HCT116 (cell line): ENCODE measurements at regions not wholly inside any gene's neighbourhood (a gene's known extent, or its start where the extent isn't known, plus 50 kb on each side); places are given as distances from the start of the nearest gene placed in this dataset.

Experiments used
- ATAC-seq: fragments of 200-7000 bp; cut with Tn5 transposase; 2 replicates; pipeline ENCODE4 v1.9.1; 2020; ENCODE audit warnings: mild to moderate bottlenecking, moderate library complexity
- BruUV-seq: library from RNA; stranded (reverse); fragments of 400-500 nt; replicated peaks from 2 replicates; lab custom pipeline; 2021; lab: Mats Ljungman, UMichigan
- CTCF ChIA-PET: fragments of 300-600 bp; sonication (Branson Sonifier 250); formaldehyde crosslinking; loops from one replicate; lab custom pipeline; 2021; ENCODE audit warnings: antibody characterized with exemption; lab: Charles Lee
- POLR2A ChIA-PET: fragments of 300-600, 350-600 bp; sonication (Branson Sonifier 250); formaldehyde crosslinking; loops from one replicate; lab custom pipeline; 2021; ENCODE audit warnings: antibody characterized with exemption; lab: Charles Lee
- RAD21 ChIA-PET, 2 experiments: fragments of 300-600 bp; sonication (Branson Sonifier 250); formaldehyde crosslinking; loops; one replicate each; lab custom pipeline; 2023; ENCODE audit warnings: low total read pairs in 2 of 2; ENCODE audit not compliant: uncharacterized antibody in 2 of 2, unreplicated experiment in 2 of 2, low non-redundant PET in 1 of 2; lab: Charles Lee
- DNase-seq: peaks from one replicate; pipeline ENCODE4 v3.0.0-alpha.2; 2010; ENCODE audit warnings: low read depth, low spot score
- H2AFZ ChIP-seq: fragments of 200-600 bp; shearing (Covaris generic), sonication (generic); 2 replicates; pipeline ENCODE4 v1.6.1; 2017; ENCODE audit warnings: low read depth, mixed run types, mixed read lengths, antibody characterized with exemption, low read length; ENCODE audit not compliant: poor library complexity, severe bottlenecking
- H3K27ac ChIP-seq: 2 replicates; pipeline ENCODE4 v1.5.1; 2012; ENCODE audit warnings: low read depth, low read length
- H3K27me3 ChIP-seq: fragments of 200-600 bp; sonication (generic); 2 replicates; pipeline ENCODE4 v1.6.1; 2016; ENCODE audit warnings: mixed run types, low read length, mixed read lengths; ENCODE audit not compliant: insufficient read depth
- H3K36me3 ChIP-seq, 2 experiments: fragments of 200-500 bp in 1 of 2; fragments of 200-600 bp in 1 of 2; sonication (Bioruptor generic) in 1 of 2; sonication (generic) in 1 of 2; 2 replicates each; pipeline versions ENCODE4 v1.5.1 to v1.6.1; 2014 to 2016; ENCODE audit warnings: low read length in 2 of 2, inconsistent platforms in 1 of 2, mixed read lengths in 1 of 2, mixed run types in 1 of 2; ENCODE audit not compliant: insufficient read depth in 2 of 2, control insufficient read depth in 1 of 2
- H3K4me1 ChIP-seq, 2 experiments: fragments of 200-600 bp in 1 of 2; sonication (generic) in 1 of 2; 2 replicates each; pipeline versions ENCODE4 v1.5.1 to v1.6.1; 2012 to 2017; ENCODE audit warnings: low read length in 2 of 2, inconsistent platforms in 1 of 2, mild to moderate bottlenecking in 1 of 2, mixed read lengths in 1 of 2, mixed run types in 1 of 2, moderate library complexity in 1 of 2; ENCODE audit not compliant: insufficient read depth in 2 of 2, control insufficient read depth in 1 of 2
- H3K4me2 ChIP-seq: fragments of 200-600 bp; sonication (generic); 2 replicates; pipeline ENCODE4 v1.6.1; 2017; ENCODE audit warnings: mixed run types, low read length, mixed read lengths
- H3K4me3 ChIP-seq, 2 experiments: fragments of 200-600 bp in 1 of 2; sonication (generic) in 1 of 2; replicated peaks in 1 of 2; 2 replicates each; pipeline ENCODE4 v1.5.1; 2011 to 2016; ENCODE audit warnings: low read length in 2 of 2, control low read depth in 1 of 2, low read depth in 1 of 2, mild to moderate bottlenecking in 1 of 2, mixed read lengths in 1 of 2, mixed run types in 1 of 2
- H3K79me2 ChIP-seq: fragments of 200-600 bp; sonication (generic); 2 replicates; pipeline ENCODE4 v1.6.1; 2017; ENCODE audit warnings: mild to moderate bottlenecking, mixed run types, low read length, moderate library complexity, mixed read lengths; ENCODE audit not compliant: insufficient read depth
- H3K9ac ChIP-seq: fragments of 200-600 bp; sonication (generic); 2 replicates; pipeline ENCODE4 v1.6.1; 2016; ENCODE audit warnings: low read length, mixed read lengths
- H3K9me2 ChIP-seq: fragments of 200-600 bp; sonication (generic), shearing (Covaris generic); 2 replicates; pipeline ENCODE4 v1.6.1; 2017; ENCODE audit warnings: mixed run types, mild to moderate bottlenecking, moderate library complexity; ENCODE audit not compliant: insufficient read depth
- H3K9me3 ChIP-seq, 2 experiments: fragments of 200-500 bp in 1 of 2; fragments of 200-600 bp in 1 of 2; sonication (Bioruptor generic) in 1 of 2; sonication (generic) in 1 of 2; 2 replicates each; pipeline ENCODE4 v1.6.1; 2014 to 2017; ENCODE audit warnings: low read length in 2 of 2, mixed read lengths in 2 of 2, inconsistent platforms in 1 of 2, low read depth in 1 of 2, mild to moderate bottlenecking in 1 of 2, mixed run types in 1 of 2, moderate library complexity in 1 of 2; ENCODE audit not compliant: control insufficient read depth in 1 of 2, insufficient read depth in 1 of 2
- H4K20me1 ChIP-seq: fragments of 200-600 bp; sonication (generic), shearing (Covaris generic); 2 replicates; pipeline ENCODE4 v1.6.1; 2017; ENCODE audit warnings: mixed run types, mild to moderate bottlenecking, moderate library complexity; ENCODE audit not compliant: insufficient read depth
- CEBPB ChIP-seq: IDR thresholded peaks from 2 replicates; pipeline ENCODE4 v1.6.1; 2012; ENCODE audit warnings: low read depth
- EZH2phosphoT487 ChIP-seq: fragments of 200-600 bp; IDR thresholded peaks from 2 replicates; pipeline ENCODE4 v1.6.1; 2018; ENCODE audit warnings: antibody characterized with exemption, borderline replicate concordance
- FOSL1 ChIP-seq: IDR thresholded peaks from 2 replicates; pipeline ENCODE4 v1.6.1; 2012; ENCODE audit warnings: low read depth
- JUND ChIP-seq: IDR thresholded peaks from 2 replicates; pipeline ENCODE4 v1.6.1; 2012
- MAX ChIP-seq: IDR thresholded peaks from 2 replicates; pipeline ENCODE4 v1.6.1; 2012
- POLR2A ChIP-seq: IDR thresholded peaks from 2 replicates; pipeline ENCODE4 v1.7.0; 2011; ENCODE audit warnings: borderline replicate concordance; ENCODE audit not compliant: insufficient read depth, insufficient read length; ENCODE audit errors: extremely low read depth
- POLR2AphosphoS5 ChIP-seq: IDR thresholded peaks from 2 replicates; pipeline ENCODE4 v1.6.1; 2011; ENCODE audit warnings: mild to moderate bottlenecking, low read depth, low read length, moderate library complexity
- RAD21 ChIP-seq: IDR thresholded peaks from 2 replicates; pipeline ENCODE4 v1.6.1; 2012; ENCODE audit warnings: low read depth, mild to moderate bottlenecking
- REST ChIP-seq: IDR thresholded peaks from 2 replicates; pipeline ENCODE4 v1.6.1; 2012; ENCODE audit warnings: low read depth
- SP1 ChIP-seq: IDR thresholded peaks from 2 replicates; pipeline ENCODE4 v1.6.1; 2012; ENCODE audit warnings: low read depth
- SRF ChIP-seq: IDR thresholded peaks from 2 replicates; pipeline ENCODE4 v1.6.1; 2012; ENCODE audit warnings: low read depth
- TCF7L2 ChIP-seq: IDR thresholded peaks from 2 replicates; pipeline ENCODE4 v1.7.0; 2011; ENCODE audit warnings: borderline replicate concordance, inconsistent platforms; ENCODE audit not compliant: insufficient read depth, insufficient read length; ENCODE audit errors: extremely low read depth
- ZBTB33 ChIP-seq: IDR thresholded peaks from 2 replicates; pipeline ENCODE4 v1.6.1; 2011; ENCODE audit warnings: mild to moderate bottlenecking, low read length, moderate library complexity; ENCODE audit not compliant: insufficient replicate concordance; ENCODE audit errors: extremely low read depth
- ZFX ChIP-seq: fragments of 450-650 bp; IDR thresholded peaks from 2 replicates; pipeline ENCODE4 v1.6.1; 2017
- ZNF274 ChIP-seq: fragments of 200-500 bp; sonication (Bioruptor generic); IDR thresholded peaks from 2 replicates; pipeline ENCODE4 v1.6.1; 2014; ENCODE audit warnings: mild to moderate bottlenecking, low read depth, low read length, inconsistent platforms
- intact Hi-C: fragments of 100-400 bp; cut with micrococcal nuclease; formaldehyde crosslinking; loops from 2 replicates; pipeline ENCODE4 v1.10.0; 2022

- H3K9me3 ChIP-seq = no peaks in the 10 kb centered on the region
- H3K79me2 ChIP-seq = no peaks in the 10 kb centered on the region
- ChIA-PET CTCF (no interaction called here), RAD21 (no interaction called here), POLR2A (no interaction called here)
- H3K9me2 ChIP-seq = no peaks in the 10 kb centered on the region
- H3K9ac ChIP-seq = no peak overlapping the region
- TF ChIP-seq EZH2phosphoT487 (no peak), MAX (no peak)
- H3K4me1 ChIP-seq = peaks cover 0 to 16% of the 10 kb centered on the region in 2 experiments; a peak in 2 of 4 replicates
- H3K4me2 ChIP-seq = no peak overlapping the region
- no peak overlapping the region for H2AFZ ChIP-seq
- H3K36me3 ChIP-seq = no peaks in the 10 kb centered on the region
- H4K20me1 ChIP-seq = no peaks in the 10 kb centered on the region
- no peak overlapping the region for H3K4me3 ChIP-seq
- no peaks in the 10 kb centered on the region for H3K27me3 ChIP-seq
- intact Hi-C loops = no loop called here
- no TSS peak for BruUV-seq
- ATAC-seq (no peak), DNase-seq (no peak)
- H3K27ac ChIP-seq = no peak overlapping the region
Measured at GRCh38 chrX:69034451-69034850, 130.8 kb downstream of the PJA1 start.

- H3K4me1 ChIP-seq = peaks cover 0 to 16% of the 10 kb centered on the region in 2 experiments; a peak in 2 of 4 replicates
- H3K4me3 ChIP-seq = no peak overlapping the region
- H3K9ac ChIP-seq = no peak overlapping the region
- ChIA-PET CTCF (no interaction called here), POLR2A (no interaction called here), RAD21 (no interaction called here)
- no peaks in the 10 kb centered on the region for H3K9me2 ChIP-seq
- ATAC-seq (no peak), DNase-seq (no peak)
- intact Hi-C loops = no loop called here
- H4K20me1 ChIP-seq = no peaks in the 10 kb centered on the region
- no peaks in the 10 kb centered on the region for H3K36me3 ChIP-seq
- TF ChIP-seq TCF7L2 (no peak), CEBPB (no peak), POLR2AphosphoS5 (no peak), SP1 (no peak), POLR2A (no peak), FOSL1 (no peak), ZBTB33 (no peak), SRF (no peak), ZNF274 (no peak), REST (no peak), RAD21 (no peak), JUND (no peak), ZFX (no peak)
- no peaks in the 10 kb centered on the region for H3K79me2 ChIP-seq
- BruUV-seq = no TSS peak
- no peak overlapping the region for H3K4me2 ChIP-seq
- no peaks in the 10 kb centered on the region for H3K27me3 ChIP-seq
- H3K9me3 ChIP-seq = no peaks in the 10 kb centered on the region
- no peak overlapping the region for H2AFZ ChIP-seq
- H3K27ac ChIP-seq = no peak overlapping the region
Measured at GRCh38 chrX:69033936-69034335, 131.3 kb downstream of the PJA1 start.
